Effector CD8-positive, alpha-beta T cell (primary cell): ENCODE measurements at regions not wholly inside any gene's neighbourhood (a gene's known extent, or its start where the extent isn't known, plus 50 kb on each side); places are given as distances from the start of the nearest gene placed in this dataset.

Experiments
- DNase-seq: peaks from one replicate; lab custom pipeline; 2025; lab: John Stamatoyannopoulos, UW

- no peak for DNase-seq
Observed at GRCh38 chr20:59431014-59431413, 130.6 kb downstream of the EDN3 start.

DNA sequence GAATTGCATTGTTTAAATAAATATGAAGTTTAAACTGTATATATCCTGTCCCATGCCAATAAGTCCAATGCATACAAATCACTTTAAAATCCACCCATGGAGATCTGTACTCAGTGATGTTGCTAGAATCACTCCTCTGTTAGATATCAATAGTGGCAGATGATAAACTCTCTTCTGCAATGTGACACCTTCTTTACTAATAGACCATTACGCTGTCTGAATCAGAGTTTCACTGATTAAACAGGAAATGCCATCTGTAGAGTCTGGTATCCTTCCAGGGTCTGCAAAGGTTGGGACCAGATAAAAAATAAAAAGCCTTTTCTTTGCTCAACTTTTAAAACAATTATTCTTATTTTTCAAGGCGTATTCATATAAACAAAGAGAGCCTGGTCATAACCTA lies 134.5 kb downstream of the EDN3 start:
- no peak for DNase-seq

DNA sequence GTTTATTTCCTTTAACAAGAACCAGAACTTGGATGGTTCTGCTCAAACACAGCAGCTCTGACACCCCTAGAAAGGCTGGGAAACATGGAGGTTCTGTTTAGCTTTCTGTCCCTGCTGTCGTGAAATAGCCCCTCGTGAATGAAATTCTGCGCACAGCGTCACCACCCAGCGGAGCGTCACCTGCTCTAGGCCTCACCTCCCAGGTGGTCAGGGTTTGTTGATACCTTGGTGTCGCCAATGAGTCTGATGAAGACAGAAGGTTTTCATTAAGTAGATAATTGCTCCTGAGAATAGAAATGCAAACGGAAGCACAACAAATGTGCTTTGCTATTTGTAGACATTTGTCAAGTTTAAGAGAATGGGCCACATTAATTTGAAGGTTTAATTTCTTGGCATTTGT lies 135.1 kb downstream of the EDN3 start:
- DNase-seq, result no peak

- no peak for DNase-seq
Observed at GRCh38 chr20:59437601-59438031, 137.2 kb downstream of the EDN3 start.

DNA sequence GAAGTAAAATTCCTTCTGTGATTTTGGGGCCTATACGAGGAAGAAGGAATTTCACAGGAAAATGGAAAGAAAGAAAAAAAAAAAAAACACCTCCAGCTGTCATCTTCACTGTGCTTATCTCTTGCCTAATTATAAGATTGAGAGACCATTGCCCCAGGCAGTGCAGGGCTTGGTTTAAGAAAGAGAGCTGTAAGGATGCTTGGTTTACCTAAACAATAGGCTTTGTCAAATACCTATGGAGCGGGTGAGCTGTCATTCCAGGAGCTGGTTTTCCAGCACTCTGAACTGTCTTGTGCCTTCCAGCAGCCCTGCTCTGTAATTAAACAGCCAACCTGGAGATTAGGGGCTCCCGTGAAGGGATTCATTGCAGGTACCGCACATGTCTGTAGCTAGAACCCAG lies 137.8 kb downstream of the EDN3 start:
- no peak for DNase-seq

- no peak for DNase-seq
Observed at GRCh38 chr20:59439243-59439642, 138.8 kb downstream of the EDN3 start.

DNA sequence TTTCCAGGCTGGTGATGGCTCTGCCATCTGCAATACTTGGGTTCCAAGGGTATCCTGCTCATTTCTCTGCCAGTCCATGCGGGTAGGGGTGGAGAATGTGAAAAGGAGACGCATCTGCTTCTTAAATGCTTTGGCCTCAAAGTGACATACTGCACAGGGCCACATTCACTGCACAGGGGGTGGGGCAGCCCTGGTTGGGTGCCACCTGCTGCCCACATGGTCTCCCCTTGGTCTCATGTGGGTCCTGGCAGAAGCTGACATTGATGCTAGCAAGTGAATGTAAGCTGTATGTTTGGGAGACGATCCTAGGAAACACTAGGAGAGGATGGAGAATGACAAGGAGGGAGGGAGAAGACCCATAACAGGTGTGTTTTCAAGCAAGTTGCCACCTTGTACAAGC lies 140.9 kb downstream of the EDN3 start:
- DNase-seq, result no peak

DNA sequence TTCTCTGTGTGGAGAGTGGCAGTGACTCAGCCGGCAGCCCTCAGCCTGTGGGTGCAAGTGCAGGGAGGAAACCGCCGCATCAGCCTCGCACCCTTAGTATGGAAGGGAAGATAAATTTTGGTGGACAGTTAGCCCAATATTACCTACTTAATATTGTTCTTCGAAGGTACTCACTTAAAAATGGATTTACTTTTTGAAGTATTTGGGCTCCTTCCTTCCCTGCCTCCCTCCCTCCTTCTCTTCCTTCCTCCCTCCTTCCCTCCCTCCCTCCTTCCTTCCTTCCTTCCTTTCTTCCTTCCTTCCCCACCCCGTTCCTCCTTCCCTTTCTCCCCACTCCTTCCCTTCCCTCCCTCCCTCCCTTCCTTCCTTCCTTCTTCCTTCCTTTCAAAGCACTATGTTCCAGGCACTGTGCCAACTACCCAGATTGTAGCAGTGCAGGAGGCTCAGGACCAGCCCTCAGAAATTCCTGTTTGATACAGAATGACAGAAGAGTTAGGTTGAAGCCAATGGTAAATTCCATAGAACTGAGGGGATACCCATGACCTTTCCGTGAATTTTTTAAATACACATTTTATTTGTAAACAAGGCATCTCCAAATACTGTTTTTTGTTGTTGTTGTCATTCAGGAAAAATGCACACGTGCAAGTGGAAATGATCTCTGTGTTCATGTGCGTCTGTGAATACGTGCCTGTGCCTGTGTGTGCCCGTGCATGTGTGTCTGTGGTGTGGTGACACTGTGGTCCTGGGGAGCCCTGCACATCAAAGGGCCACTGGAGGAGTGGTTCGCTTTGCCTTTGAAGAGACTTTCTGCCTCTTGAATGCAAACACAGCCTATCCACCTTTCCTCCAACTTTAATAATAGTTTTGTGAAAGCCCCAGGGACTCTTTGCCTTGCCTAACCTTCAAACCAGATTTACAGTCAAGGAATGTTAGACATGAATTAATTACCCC lies 141.7 kb downstream of the EDN3 start:
- DNase-seq, result no peak

DNA sequence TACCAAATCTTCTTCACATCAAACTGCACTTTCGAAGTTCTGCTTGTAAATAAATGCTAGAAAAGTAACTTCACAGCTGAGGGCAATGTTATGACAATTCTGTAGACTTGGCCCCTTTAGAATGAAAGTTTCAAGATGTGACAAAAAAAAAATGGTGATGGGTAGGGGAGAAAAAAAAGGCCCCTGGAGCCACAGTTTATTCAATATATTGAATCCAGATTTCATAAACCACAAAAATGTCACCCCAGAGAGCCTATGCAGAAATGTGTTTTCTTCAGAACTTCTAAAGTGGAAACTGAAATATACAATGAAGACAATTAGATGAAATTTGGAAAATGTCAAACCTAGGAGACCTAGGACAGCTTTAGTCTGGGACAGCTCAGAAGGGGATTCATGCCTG lies 143.1 kb downstream of the EDN3 start:
- DNase-seq, result no peak

DNA sequence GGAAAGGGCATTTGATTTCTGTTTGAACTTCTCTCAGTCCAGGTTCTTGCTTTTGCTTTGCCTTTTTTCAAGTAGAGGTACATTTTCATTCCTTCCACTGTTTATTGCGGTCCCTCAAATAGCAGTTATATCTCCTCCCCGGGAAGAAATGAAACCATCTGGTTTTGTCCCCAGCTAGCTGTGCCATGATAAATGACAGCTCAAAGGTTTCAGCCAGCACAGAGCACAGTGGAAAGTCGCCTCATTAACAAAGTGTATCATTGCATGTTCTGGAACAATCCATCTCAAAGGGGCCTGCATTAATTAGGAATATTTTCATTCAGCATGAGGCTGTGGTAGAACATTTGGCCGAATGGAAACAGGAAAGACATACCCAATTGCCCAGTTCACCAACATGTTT lies 146.0 kb downstream of the EDN3 start:
- no peak for DNase-seq

DNA sequence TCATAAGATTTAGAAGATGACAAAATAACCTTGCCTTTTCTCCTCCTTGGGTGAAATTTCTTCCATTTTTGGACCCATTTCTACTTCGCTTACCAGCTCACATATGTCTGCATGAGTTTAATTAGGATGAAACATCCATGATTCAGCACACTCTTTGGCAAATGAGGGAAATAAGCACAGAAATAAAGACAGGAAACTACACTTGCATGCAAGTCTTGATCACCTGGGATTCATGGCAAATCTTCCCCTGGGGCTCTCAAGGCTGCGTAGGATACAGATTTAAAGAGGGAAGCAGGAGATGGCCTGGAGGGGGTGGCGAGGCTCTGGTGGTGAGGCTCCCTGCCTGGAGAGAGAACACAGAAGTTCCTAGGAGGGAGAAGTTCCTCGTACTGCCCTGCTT lies 147.8 kb downstream of the EDN3 start:
- no peak for DNase-seq

DNA sequence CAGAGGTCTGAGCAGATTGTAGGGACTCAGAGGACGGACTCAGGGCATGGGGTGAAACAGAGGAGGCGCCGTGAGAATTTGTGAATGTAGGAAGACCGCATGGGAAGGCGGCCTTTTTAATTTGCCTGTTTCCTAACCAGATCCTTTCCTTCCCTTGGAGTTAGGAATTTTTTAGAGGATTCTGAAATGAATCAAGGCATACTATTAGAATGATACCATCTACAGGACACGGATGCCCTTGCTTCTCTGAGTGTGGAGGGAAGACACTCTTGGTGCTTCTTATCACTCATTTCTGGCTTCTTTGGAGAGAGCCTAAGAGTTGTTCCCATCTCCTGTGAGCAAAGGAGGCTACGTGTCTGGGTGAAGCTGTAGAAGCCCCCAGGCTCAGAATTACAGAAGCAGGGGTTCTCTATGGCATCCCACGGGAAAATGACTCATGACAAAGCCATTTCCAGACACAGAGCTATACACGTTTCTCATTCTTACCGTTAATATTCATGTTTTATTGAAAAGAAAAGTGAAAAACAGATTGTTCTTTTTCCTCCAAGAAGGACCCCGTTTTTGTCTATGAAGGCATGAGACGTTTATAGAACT lies 148.5 kb downstream of the EDN3 start:
- no peak for DNase-seq

DNA sequence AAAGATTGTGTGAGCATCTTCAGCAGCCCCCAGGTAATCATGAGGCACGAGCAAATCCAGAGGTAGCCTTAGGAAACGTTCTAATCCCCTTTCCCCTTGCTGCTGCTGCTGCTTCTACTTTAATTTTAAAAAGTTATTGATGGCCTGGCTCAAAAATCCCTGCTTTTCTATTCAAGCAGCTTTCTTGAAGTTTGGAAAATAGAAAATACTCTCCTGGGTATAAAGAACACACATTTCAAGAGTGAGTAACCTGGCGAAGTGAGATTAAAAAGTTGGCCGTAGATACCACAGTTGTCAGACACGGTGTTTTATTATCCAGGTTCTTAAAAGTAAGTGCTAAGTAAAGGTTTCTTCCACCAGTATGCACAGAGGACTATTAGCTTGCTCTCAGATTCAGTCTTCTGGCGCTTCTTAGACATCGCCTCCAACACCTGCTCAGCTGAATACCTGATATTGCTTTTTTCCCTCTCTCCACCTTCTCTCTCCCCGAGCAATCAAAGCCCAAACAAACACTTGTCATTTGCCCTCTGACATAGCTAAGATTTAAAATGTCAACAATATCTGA lies 150.7 kb downstream of the EDN3 start:
- DNase-seq, result no peak

GRCh38 chr20:59451641-59452040 lies 151.2 kb downstream of the EDN3 start:
- no peak for DNase-seq

GRCh38 chr20:59452856-59453255 lies 151.5 kb upstream of the PHACTR3 start:
- no peak for DNase-seq

DNA sequence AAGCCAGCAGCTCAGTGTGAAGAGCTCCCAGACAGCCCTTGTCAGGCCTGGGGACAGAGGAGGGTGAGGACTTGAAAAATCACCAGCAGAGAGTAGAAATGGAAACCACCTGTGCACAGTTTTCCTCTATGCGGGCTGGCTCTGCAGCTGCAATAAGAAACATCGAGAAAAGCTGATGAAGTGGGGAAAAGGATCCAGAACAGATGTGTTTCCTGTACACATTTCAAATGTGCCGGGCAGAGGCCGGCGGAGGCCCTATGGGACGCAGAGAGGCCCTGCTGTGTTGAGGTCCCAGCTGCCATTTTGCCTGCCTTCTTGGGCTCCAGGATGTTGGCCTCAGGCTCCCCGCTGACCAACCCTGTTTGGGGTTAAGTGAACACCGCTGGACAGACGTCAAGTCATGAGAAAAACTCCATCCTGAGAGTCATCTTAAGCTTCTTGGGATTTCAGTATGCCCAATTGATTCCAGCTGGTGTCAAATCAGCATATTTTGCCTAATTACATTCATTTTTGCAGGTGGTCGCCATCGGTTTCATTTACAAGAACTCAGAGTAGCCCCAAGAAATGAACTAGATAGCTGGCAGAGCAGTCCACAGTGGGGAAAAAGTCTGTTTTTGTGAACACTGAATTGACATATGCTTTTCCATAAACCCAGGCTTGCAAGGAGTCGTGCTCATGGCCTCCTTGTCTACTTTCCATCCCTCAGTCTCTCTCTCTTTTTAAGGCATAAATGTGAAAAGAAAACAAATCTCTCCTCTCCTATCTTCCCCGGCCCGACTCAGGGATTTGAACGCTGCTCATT lies 150.4 kb upstream of the PHACTR3 start:
- no peak for DNase-seq

GRCh38 chr20:59455402-59456341 lies 148.7 kb upstream of the PHACTR3 start:
- no peak for DNase-seq

DNA sequence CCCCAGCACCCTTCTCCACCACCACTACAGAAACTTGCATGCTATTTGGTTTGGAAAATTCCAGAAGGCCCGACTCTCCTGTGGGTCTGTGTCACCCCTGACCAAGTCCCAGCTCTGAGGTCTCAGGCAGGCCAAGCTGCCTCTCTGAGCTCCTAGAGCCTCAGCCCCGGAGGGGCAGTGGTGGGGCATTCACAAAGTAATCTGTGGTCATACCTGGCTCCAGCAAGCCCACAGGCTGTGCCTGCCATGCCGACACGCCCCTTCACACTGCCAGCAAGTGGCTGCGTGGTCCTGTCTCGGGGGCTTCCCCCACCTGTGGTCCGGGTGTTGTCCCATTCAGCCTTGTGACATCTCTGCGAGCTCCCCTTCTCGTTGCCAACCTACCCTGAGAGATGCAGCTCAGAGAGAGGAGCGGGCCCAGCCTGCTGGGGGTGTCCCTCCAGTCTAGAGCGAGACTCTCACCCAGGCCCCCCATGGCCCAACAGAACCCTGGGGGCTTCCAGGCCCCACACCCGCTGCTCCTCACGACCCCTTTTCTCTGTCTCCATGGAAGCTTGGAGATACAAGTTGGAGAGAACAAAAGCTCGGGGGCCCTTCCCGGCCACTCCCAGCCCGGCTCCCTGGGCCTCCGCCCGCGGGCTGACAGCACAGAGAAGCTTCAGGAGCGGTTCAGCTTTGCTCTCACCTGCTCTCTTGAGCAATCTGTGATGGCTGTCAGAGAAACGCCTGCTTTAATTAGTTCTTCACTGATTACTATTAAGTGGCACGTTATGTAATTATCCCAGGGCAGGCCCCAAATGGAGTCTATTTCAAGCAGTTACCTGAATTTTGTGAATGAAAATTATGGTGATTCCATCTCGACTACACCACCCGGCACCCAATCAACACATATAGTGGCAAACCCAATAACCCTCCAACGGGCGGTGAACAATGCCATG lies 147.7 kb upstream of the PHACTR3 start:
- DNase-seq, result no peak

- no peak for DNase-seq
Observed at GRCh38 chr20:59458645-59459044, 145.7 kb upstream of the PHACTR3 start.

DNA sequence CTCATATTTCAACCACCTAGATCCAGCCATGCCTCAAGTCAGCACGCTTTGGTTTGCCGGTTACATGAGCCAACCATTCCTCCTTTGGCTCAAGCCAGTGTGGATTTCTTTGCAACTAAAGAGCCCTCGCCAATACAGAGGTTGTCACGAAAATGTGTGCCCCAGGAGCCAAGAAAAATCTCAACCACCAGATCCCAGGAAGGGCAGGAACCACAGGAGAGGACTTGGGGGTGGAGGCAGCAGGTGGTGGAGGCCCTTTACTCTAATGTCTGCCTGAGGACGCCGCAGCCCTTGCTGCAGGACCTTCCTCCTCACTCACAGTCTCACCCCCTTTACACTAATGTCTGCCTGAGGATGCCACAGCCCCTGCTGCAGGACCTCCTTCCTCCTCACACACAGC lies 144.8 kb upstream of the PHACTR3 start:
- no peak for DNase-seq
